Smooth muscle cell (in vitro differentiated cells): ENCODE measurements at regions not wholly inside any gene's neighbourhood (a gene's known extent, or its start where the extent isn't known, plus 50 kb on each side); places are given as distances from the start of the nearest gene placed in this dataset.

Experiments
- DNase-seq: peaks from one replicate; lab custom pipeline; 2025; ENCODE audit not compliant: unreplicated experiment; lab: John Stamatoyannopoulos, UW
- H2AFZ ChIP-seq: fragments of 200-600 bp; sonication (generic); 2 replicates; pipeline ENCODE4 v1.6.0; 2016; ENCODE audit warnings: antibody characterized with exemption, low read depth, mild to moderate bottlenecking
- H3F3A ChIP-seq: fragments of 200-600 bp; sonication (generic); 2 replicates; pipeline ENCODE4 v1.6.0; 2017; ENCODE audit warnings: antibody characterized with exemption, low read depth
- H3K27ac ChIP-seq: fragments of 200-600 bp; sonication (generic); 2 replicates; pipeline ENCODE4 v1.5.1; 2016; ENCODE audit warnings: low read depth, mild to moderate bottlenecking
- H3K27me3 ChIP-seq: fragments of 200-600 bp; sonication (generic); 2 replicates; pipeline ENCODE4 v1.6.1; 2016; ENCODE audit warnings: low read depth, mild to moderate bottlenecking
- H3K36me3 ChIP-seq: fragments of 200-600 bp; sonication (generic); 2 replicates; pipeline ENCODE4 v1.5.1; 2016; ENCODE audit warnings: low read depth
- H3K4me1 ChIP-seq: fragments of 200-600 bp; sonication (generic); 2 replicates; pipeline ENCODE4 v1.5.1; 2016; ENCODE audit warnings: low read depth
- H3K4me2 ChIP-seq: fragments of 200-600 bp; sonication (generic); 2 replicates; pipeline ENCODE4 v1.6.0; 2016; ENCODE audit warnings: mild to moderate bottlenecking
- H3K4me3 ChIP-seq: fragments of 200-600 bp; sonication (generic); 2 replicates; pipeline ENCODE4 v1.5.1; 2016; ENCODE audit warnings: mild to moderate bottlenecking
- H3K79me2 ChIP-seq: fragments of 200-600 bp; sonication (generic); 2 replicates; pipeline ENCODE4 v1.6.0; 2016; ENCODE audit warnings: low read depth, mild to moderate bottlenecking
- H3K9ac ChIP-seq: fragments of 200-600 bp; sonication (generic); 2 replicates; pipeline ENCODE4 v1.6.0; 2016; ENCODE audit warnings: low read depth
- H3K9me3 ChIP-seq: fragments of 200-600 bp; sonication (generic); replicated peaks from 2 replicates; pipeline ENCODE4 v1.5.1; 2016; ENCODE audit warnings: low read depth
- H4K20me1 ChIP-seq: fragments of 200-600 bp; sonication (generic); 2 replicates; pipeline ENCODE4 v1.6.0; 2016; ENCODE audit warnings: low read depth
- WGBS: methylation state at CpG from one replicate; pipeline ENCODE4 v1.1.7; 2016; ENCODE audit warnings: low lambda C conversion rate; 5-methylcytosine and 5-hydroxymethylcytosine counted together
- TF ChIP-seq, protein P1 (sequence below): fragments of 200-600 bp; sonication (generic); IDR thresholded peaks from 2 replicates; pipeline ENCODE4 v1.5.1; 2017; ENCODE audit warnings: borderline replicate concordance, mild to moderate bottlenecking, antibody characterized with exemption; ENCODE audit not compliant: insufficient read depth, poor library complexity, severe bottlenecking

DNA sequence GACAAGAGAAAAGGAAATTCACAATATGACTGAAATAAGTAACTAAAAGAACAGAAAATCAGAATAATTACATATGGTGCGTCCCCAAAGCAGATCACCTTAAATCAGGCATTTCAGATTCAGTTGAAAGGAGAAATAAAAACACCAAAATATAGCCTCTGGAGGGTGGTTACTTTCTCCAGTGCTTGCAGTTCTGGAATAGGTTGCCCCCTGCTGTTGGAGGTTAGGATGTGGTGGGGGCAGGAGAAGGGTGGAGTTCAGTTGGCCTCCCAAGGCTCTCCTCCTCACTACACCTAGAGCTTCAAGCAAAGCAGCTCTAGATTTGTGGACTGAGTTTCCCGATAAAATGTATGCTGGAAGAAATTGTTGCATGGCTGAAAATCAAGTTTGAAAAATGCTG is 338.2 kb upstream of the TLE4 start:
- TF ChIP-seq, protein P1, sequence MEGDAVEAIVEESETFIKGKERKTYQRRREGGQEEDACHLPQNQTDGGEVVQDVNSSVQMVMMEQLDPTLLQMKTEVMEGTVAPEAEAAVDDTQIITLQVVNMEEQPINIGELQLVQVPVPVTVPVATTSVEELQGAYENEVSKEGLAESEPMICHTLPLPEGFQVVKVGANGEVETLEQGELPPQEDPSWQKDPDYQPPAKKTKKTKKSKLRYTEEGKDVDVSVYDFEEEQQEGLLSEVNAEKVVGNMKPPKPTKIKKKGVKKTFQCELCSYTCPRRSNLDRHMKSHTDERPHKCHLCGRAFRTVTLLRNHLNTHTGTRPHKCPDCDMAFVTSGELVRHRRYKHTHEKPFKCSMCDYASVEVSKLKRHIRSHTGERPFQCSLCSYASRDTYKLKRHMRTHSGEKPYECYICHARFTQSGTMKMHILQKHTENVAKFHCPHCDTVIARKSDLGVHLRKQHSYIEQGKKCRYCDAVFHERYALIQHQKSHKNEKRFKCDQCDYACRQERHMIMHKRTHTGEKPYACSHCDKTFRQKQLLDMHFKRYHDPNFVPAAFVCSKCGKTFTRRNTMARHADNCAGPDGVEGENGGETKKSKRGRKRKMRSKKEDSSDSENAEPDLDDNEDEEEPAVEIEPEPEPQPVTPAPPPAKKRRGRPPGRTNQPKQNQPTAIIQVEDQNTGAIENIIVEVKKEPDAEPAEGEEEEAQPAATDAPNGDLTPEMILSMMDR = peak; percentile 28
- Histone ChIP-seq H3K27me3 (no peaks in the 10 kb centered on the region), H3F3A (no peaks in the 10 kb centered on the region), H3K4me2 (no peak overlapping the region), H3K9me3 (no peaks in the 10 kb centered on the region), H3K79me2 (no peaks in the 10 kb centered on the region), H2AFZ (no peak overlapping the region), H3K36me3 (no peaks in the 10 kb centered on the region), H3K4me3 (no peak overlapping the region), H3K4me1 (no peaks in the 10 kb centered on the region), H3K9ac (no peak overlapping the region), H4K20me1 (no peaks in the 10 kb centered on the region), H3K27ac (no peak overlapping the region)
- WGBS = 85% methylated on average over 2 of the region's 2 CpGs
- no peak for DNase-seq

DNA sequence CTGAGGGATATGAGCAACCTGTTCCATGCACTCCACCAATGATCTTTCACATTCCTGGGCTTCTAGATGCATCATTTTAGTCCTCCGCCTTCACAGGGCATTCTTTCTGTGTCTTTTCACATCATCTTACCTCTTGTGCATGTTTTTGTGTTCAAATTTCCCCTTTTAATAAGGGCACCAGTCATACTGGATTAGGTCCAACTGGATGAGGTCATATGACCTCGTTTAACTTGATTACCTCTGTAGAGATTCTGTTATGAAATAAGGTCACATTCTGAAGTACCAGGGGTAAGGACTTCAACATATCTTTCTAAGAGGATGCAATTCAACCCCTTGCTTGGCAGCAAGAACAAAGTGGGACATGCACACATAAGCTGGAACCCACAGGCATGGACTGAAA is 335.3 kb upstream of the TLE4 start:
- no peak overlapping the region for H3K4me2 ChIP-seq
- H3K27me3 ChIP-seq = no peaks in the 10 kb centered on the region
- no peak overlapping the region for H3K27ac ChIP-seq
- no peaks in the 10 kb centered on the region for H3K36me3 ChIP-seq
- H2AFZ ChIP-seq = no peak overlapping the region
- H4K20me1 ChIP-seq = no peaks in the 10 kb centered on the region
- WGBS = 94% methylated on average over 2 of the region's 2 CpGs
- no peak for DNase-seq
- H3K4me3 ChIP-seq = no peak overlapping the region
- no peaks in the 10 kb centered on the region for H3K79me2 ChIP-seq
- H3K9me3 ChIP-seq = no peaks in the 10 kb centered on the region
- H3K4me1 ChIP-seq = no peaks in the 10 kb centered on the region
- no peak overlapping the region for H3K9ac ChIP-seq
- no peaks in the 10 kb centered on the region for H3F3A ChIP-seq
- TF ChIP-seq, protein P1 = no peak

DNA sequence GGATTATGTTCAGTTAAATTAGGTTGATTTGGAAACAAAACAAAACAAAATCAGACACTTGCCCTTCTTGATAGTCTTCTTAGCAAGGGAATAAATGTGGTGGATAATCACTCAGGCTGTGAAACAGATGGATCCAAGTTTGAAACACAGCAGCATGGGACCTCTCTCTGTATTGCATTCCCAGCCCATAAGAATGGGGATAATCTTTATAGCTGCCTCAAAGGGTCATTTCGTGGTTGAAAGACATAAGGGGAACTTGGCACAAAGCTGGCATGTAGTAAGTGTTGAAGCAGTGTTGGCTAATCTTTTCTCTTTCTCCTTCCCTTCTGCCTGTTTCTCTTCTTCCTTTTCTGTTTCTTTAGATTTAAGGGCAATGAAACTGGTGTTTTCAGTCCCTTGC is 333.9 kb upstream of the TLE4 start:
- H3K4me1 ChIP-seq = no peaks in the 10 kb centered on the region
- 74% methylated on average over 1 of the region's 1 CpG for WGBS
- no peak for DNase-seq

DNA sequence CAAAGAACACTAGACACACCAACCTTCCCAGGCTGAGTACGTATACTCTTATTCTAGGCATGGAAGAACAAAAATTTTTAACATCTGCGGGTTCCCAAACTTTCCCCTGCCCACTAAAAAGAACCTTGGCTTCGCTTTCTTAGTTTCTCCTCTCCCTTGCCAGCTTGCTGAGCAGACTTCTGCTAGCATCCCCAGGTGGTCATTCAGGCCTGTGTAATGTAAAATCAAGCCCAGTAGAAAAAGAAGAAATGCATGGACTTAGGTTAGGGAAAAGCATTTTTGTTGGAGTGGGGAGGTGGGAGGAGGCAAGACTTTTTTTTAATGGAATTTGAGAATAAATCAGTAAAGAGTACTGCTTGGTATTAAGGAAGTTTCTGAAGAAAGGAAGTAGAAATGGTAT is 331.0 kb upstream of the TLE4 start:
- H3K4me3 ChIP-seq = no peak overlapping the region
- H3K4me2 ChIP-seq = no peak overlapping the region
- H4K20me1 ChIP-seq = no peaks in the 10 kb centered on the region
- TF ChIP-seq, protein P1 = no peak
- H3K27me3 ChIP-seq = no peaks in the 10 kb centered on the region
- H2AFZ ChIP-seq = no peak overlapping the region
- WGBS = 88% methylated on average over 3 of the region's 3 CpGs
- no peaks in the 10 kb centered on the region for H3K36me3 ChIP-seq
- no peak overlapping the region for H3K9ac ChIP-seq
- no peak overlapping the region for H3K27ac ChIP-seq
- no peaks in the 10 kb centered on the region for H3K79me2 ChIP-seq
- H3K4me1 ChIP-seq = no peaks in the 10 kb centered on the region
- no peaks in the 10 kb centered on the region for H3F3A ChIP-seq
- DNase-seq = no peak
- no peaks in the 10 kb centered on the region for H3K9me3 ChIP-seq

More for the DNA sequence above, 333.9 kb upstream of the TLE4 start:
- H3K9me3 ChIP-seq = no peaks in the 10 kb centered on the region
- H3K79me2 ChIP-seq = no peaks in the 10 kb centered on the region
- no peaks in the 10 kb centered on the region for H3K27me3 ChIP-seq
- no peak overlapping the region for H3K27ac ChIP-seq
- no peak overlapping the region for H3K9ac ChIP-seq
- TF ChIP-seq, protein P1 = no peak
- no peak overlapping the region for H3K4me3 ChIP-seq
- H3K36me3 ChIP-seq = no peaks in the 10 kb centered on the region
- no peaks in the 10 kb centered on the region for H4K20me1 ChIP-seq
- no peak overlapping the region for H3K4me2 ChIP-seq
- H2AFZ ChIP-seq = no peak overlapping the region
- H3F3A ChIP-seq = no peaks in the 10 kb centered on the region
